ENCODE measurements at regions not wholly inside any gene's neighbourhood (a gene's known extent, or its start where the extent isn't known, plus 50 kb on each side); places are given as distances from the start of the nearest gene placed in this dataset.

DNA sequence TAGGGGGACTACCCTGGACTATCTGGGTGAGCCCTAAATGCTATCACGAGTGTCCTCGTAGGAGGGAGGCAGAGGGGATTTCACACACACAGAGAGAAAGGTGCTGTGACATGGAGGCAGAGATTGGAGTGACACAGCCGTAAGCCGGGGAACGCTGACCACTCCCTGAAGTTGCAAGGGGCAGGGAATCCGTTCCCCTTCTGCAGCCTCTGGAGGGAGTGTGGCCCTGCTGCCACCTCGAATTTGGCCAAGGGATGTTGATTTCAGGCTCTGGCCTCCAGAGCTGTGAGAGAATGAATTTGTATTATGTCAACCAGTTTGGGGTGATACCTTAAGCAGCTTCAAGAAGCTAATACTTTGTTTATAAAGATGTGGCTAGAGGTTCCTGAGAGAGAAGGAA, 137.7 kb downstream of the ACTL8 start (continued):
- TF ChIP-seq, protein P1, sequence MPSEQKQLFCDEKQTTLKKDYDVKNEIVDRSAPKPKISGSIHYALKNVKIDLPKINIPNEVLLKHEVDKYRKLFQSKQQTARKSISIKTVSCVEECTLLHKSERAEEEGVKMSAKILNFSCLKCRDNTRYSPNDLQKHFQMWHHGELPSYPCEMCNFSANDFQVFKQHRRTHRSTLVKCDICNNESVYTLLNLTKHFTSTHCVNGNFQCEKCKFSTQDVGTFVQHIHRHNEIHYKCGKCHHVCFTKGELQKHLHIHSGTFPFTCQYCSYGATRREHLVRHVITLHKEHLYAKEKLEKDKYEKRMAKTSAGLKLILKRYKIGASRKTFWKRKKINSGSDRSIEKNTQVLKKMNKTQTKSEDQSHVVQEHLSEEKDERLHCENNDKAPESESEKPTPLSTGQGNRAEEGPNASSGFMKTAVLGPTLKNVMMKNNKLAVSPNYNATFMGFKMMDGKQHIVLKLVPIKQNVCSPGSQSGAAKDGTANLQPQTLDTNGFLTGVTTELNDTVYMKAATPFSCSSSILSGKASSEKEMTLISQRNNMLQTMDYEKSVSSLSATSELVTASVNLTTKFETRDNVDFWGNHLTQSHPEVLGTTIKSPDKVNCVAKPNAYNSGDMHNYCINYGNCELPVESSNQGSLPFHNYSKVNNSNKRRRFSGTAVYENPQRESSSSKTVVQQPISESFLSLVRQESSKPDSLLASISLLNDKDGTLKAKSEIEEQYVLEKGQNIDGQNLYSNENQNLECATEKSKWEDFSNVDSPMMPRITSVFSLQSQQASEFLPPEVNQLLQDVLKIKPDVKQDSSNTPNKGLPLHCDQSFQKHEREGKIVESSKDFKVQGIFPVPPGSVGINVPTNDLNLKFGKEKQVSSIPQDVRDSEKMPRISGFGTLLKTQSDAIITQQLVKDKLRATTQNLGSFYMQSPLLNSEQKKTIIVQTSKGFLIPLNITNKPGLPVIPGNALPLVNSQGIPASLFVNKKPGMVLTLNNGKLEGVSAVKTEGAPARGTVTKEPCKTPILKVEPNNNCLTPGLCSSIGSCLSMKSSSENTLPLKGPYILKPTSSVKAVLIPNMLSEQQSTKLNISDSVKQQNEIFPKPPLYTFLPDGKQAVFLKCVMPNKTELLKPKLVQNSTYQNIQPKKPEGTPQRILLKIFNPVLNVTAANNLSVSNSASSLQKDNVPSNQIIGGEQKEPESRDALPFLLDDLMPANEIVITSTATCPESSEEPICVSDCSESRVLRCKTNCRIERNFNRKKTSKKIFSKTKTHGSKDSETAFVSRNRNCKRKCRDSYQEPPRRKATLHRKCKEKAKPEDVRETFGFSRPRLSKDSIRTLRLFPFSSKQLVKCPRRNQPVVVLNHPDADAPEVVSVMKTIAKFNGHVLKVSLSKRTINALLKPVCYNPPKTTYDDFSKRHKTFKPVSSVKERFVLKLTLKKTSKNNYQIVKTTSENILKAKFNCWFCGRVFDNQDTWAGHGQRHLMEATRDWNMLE (tag by site-specific recombination; conservative IDR thresholded peaks at IDR 0.05; ENCODE audit: low read depth), result no peak
- TF ChIP-seq ZSCAN23 (tag by site-specific recombination; IDR thresholded peaks at IDR 0.05) (no peak), ZNF785 (tag by site-specific recombination; IDR thresholded peaks at IDR 0.05) (no peak)

DNA sequence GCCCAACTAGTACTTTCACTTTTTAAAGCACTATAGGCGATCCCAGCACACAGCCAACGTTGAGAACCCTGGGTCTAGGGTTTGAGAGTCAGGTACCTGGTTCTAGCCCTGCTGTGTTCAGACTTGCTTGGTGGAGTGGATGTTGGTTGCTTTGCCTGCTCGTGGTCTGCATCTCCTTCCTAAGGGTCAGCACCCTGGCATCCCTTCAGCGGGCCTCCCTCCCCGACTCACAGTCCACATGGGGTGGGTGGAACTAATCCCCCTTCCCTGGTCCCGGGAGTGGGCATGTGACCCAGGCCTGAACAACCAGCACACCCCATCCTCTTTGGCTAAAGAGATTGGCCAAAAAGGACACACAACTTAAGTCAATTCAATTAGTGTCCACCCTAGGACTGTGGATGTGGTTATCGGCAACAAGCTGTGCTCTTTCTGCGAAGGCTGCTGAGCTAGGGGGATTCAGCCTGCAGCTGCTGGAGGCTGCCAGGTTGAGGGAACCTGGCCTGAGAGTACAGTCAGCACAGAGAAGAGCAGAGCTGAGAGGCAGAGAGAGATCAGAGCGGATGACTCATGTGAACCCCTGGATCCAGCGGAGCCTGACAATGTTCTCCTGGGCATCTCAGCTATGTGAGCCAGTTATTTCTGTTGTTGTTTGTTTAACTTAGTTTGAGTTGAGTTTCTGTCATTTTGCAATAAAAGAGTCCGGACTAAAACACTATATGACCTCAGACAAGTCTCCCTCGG, 138.9 kb downstream of the ACTL8 start:
- POLR2A ChIA-PET, result no interaction called here
- Histone ChIP-seq H3K9me3 (ENCODE audit: control insufficient read depth, insufficient read depth, low read depth, low read length) (no peaks in the 10 kb centered on the region), H3K27ac (ENCODE audit: extremely low read depth, low read depth, low read length) (no peak overlapping the region), H3K36me3 (ENCODE audit: control insufficient read depth in 2 of 2, insufficient read depth in 1 of 2, low read length in 2 of 2) (no peaks in the 10 kb centered on the region), H3K4me1 (ENCODE audit: control insufficient read depth, insufficient read depth, low read length) (no peaks in the 10 kb centered on the region), H3K4me3 (ENCODE audit: low read depth, low read length) (no peak overlapping the region)
- CTCF ChIA-PET, result interaction anchor here (0.6 kb wide), 1 partner anchor 96 kb away, joined by 3 read pairs; no protein-coding TSS in a partner anchor
- no peak for TF ChIP-seq SP7 (tag by site-specific recombination; IDR thresholded peaks at IDR 0.05)
- no peak for TF ChIP-seq ZNF621 (tag by site-specific recombination; IDR thresholded peaks at IDR 0.05)
- no peak for TF ChIP-seq ZNF585B (tag by site-specific recombination; IDR thresholded peaks at IDR 0.05)
- TF ChIP-seq, protein P2, sequence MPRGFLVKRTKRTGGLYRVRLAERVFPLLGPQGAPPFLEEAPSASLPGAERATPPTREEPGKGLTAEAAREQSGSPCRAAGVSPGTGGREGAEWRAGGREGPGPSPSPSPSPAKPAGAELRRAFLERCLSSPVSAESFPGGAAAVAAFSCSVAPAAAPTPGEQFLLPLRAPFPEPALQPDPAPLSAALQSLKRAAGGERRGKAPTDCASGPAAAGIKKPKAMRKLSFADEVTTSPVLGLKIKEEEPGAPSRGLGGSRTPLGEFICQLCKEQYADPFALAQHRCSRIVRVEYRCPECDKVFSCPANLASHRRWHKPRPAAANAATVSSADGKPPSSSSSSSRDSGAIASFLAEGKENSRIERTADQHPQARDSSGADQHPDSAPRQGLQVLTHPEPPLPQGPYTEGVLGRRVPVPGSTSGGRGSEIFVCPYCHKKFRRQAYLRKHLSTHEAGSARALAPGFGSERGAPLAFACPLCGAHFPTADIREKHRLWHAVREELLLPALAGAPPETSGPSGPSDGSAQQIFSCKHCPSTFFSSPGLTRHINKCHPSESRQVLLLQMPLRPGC (tag by site-specific recombination; IDR thresholded peaks at IDR 0.05), result no peak
- TF ChIP-seq, protein P3, sequence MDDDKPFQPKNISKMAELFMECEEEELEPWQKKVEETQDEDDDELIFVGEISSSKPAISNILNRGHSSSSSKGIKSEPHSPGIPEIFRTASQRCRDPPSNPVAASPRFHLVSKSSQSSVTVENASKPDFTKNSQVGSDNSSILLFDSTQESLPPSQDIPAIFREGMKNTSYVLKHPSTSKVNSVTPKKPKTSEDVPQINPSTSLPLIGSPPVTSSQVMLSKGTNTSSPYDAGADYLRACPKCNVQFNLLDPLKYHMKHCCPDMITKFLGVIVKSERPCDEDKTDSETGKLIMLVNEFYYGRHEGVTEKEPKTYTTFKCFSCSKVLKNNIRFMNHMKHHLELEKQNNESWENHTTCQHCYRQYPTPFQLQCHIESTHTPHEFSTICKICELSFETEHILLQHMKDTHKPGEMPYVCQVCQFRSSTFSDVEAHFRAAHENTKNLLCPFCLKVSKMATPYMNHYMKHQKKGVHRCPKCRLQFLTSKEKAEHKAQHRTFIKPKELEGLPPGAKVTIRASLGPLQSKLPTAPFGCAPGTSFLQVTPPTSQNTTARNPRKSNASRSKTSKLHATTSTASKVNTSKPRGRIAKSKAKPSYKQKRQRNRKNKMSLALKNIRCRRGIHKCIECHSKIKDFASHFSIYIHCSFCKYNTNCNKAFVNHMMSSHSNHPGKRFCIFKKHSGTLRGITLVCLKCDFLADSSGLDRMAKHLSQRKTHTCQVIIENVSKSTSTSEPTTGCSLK (tag by site-specific recombination; IDR thresholded peaks at IDR 0.05), result no peak

DNA sequence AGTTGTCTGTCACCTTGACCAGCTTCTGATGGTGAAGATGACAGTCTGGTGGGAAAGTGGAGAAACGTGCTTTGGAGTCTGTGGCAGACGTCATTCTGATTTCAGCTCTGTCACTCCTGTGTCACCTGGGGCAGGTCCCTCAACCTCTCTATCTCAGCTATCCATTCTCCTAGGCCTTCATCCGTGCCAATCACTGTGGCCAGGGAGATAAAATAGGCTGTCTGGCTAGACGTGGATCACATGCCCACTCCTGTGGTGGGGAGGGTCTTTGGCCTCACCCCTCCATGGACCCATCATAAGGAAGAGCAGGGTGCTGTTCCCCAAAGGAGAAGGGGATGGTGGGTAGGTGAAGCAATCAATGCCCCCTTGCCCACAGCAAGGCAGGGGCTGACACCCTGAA, 140.3 kb downstream of the ACTL8 start:
- TF ChIP-seq ZFP41 (tag by site-specific recombination; IDR thresholded peaks at IDR 0.05; ENCODE audit: borderline replicate concordance) (no peak), ZNF426 (tag by site-specific recombination; IDR thresholded peaks at IDR 0.05) (no peak), ZNF24 (tag by site-specific recombination; IDR thresholded peaks at IDR 0.05) (no peak)
- TF ChIP-seq, protein P4, sequence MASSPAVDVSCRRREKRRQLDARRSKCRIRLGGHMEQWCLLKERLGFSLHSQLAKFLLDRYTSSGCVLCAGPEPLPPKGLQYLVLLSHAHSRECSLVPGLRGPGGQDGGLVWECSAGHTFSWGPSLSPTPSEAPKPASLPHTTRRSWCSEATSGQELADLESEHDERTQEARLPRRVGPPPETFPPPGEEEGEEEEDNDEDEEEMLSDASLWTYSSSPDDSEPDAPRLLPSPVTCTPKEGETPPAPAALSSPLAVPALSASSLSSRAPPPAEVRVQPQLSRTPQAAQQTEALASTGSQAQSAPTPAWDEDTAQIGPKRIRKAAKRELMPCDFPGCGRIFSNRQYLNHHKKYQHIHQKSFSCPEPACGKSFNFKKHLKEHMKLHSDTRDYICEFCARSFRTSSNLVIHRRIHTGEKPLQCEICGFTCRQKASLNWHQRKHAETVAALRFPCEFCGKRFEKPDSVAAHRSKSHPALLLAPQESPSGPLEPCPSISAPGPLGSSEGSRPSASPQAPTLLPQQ (tag by site-specific recombination; IDR thresholded peaks at IDR 0.05), result no peak
- TF ChIP-seq, protein P5, sequence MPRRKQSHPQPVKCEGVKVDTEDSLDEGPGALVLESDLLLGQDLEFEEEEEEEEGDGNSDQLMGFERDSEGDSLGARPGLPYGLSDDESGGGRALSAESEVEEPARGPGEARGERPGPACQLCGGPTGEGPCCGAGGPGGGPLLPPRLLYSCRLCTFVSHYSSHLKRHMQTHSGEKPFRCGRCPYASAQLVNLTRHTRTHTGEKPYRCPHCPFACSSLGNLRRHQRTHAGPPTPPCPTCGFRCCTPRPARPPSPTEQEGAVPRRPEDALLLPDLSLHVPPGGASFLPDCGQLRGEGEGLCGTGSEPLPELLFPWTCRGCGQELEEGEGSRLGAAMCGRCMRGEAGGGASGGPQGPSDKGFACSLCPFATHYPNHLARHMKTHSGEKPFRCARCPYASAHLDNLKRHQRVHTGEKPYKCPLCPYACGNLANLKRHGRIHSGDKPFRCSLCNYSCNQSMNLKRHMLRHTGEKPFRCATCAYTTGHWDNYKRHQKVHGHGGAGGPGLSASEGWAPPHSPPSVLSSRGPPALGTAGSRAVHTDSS (tag by site-specific recombination; IDR thresholded peaks at IDR 0.05), result no peak
- ChIA-PET CTCF (interaction anchor here (1.3 kb wide), 1 partner anchor 9 kb away, joined by 3 read pairs; no protein-coding TSS in a partner anchor), POLR2A (no interaction called here)

More for the DNA sequence above, 140.3 kb downstream of the ACTL8 start:
- Histone ChIP-seq H3K9me3 (ENCODE audit: control insufficient read depth, insufficient read depth, low read depth, low read length) (no peaks in the 10 kb centered on the region), H3K4me3 (ENCODE audit: low read depth, low read length) (no peak overlapping the region), H3K4me1 (ENCODE audit: control insufficient read depth, insufficient read depth, low read length) (no peaks in the 10 kb centered on the region), H3K36me3 (ENCODE audit: control insufficient read depth in 2 of 2, insufficient read depth in 1 of 2, low read length in 2 of 2) (no peaks in the 10 kb centered on the region), H3K27ac (ENCODE audit: extremely low read depth, low read depth, low read length) (no peak overlapping the region)
